IMR-90 (cell line): ENCODE measurements at regions not wholly inside any gene's neighbourhood (a gene's known extent, or its start where the extent isn't known, plus 50 kb on each side); places are given as distances from the start of the nearest gene placed in this dataset.

Source experiments
- ATAC-seq: fragments of 200-7000 bp; cut with Tn5 transposase; 2 replicates; pipeline ENCODE4 v1.9.1; 2020; ENCODE audit warnings: low read depth, mild to moderate bottlenecking, moderate library complexity
- BruUV-seq: library from RNA; stranded (reverse); fragments of 400-500 nt; replicated peaks from 2 replicates; lab custom pipeline; 2021; lab: Mats Ljungman, UMichigan
- CTCF ChIA-PET: fragments of 300-600 bp; formaldehyde crosslinking; extraction: SDS; loops from one replicate; lab custom pipeline; 2021; ENCODE audit warnings: antibody characterized with exemption; lab: Yijun Ruan, JAX
- POLR2A ChIA-PET: fragments of 300-600 bp; sonication (Branson Sonifier 250); formaldehyde crosslinking; loops from one replicate; lab custom pipeline; 2022; ENCODE audit warnings: antibody characterized with exemption; ENCODE audit not compliant: unreplicated experiment; lab: Charles Lee
- DNase-seq: peaks from one replicate; pipeline ENCODE4 v3.0.0; 2013
- H2AFZ ChIP-seq: replicated peaks from 2 replicates; pipeline ENCODE3; 2013; ENCODE audit warnings: low read length, mild to moderate bottlenecking; ENCODE audit not compliant: poor library complexity
- H2AK5ac ChIP-seq: 2 replicates; pipeline ENCODE4 v1.6.1; 2013; ENCODE audit warnings: low read depth, low read length, inconsistent platforms
- H2AK9ac ChIP-seq: replicated peaks from 2 replicates; pipeline ENCODE3; 2013; ENCODE audit warnings: mild to moderate bottlenecking, low read depth, low read length, moderate library complexity; ENCODE audit not compliant: poor library complexity
- H2BK120ac ChIP-seq: 2 replicates; pipeline ENCODE4 v1.6.1; 2013; ENCODE audit warnings: low read depth, low read length, inconsistent platforms
- H2BK15ac ChIP-seq: 3 replicates; pipeline ENCODE4 v1.6.1; 2013; ENCODE audit warnings: low read depth, low read length, inconsistent platforms
- H2BK20ac ChIP-seq: 2 replicates; pipeline ENCODE4 v1.6.1; 2013; ENCODE audit warnings: low read depth, mild to moderate bottlenecking, inconsistent platforms, low read length, moderate library complexity
- H2BK5ac ChIP-seq: 2 replicates; pipeline ENCODE4 v1.6.1; 2013; ENCODE audit warnings: mild to moderate bottlenecking, low read depth, low read length, inconsistent platforms; ENCODE audit not compliant: poor library complexity, severe bottlenecking
- H3K14ac ChIP-seq: replicated peaks from 2 replicates; pipeline ENCODE4 v1.6.1; 2013; ENCODE audit warnings: low read depth, low read length, inconsistent platforms
- H3K18ac ChIP-seq: 2 replicates; pipeline ENCODE4 v1.6.1; 2013; ENCODE audit warnings: low read depth, low read length, control low read depth
- H3K23ac ChIP-seq: 2 replicates; pipeline ENCODE4 v1.6.1; 2013; ENCODE audit warnings: low read depth, low read length, inconsistent platforms
- H3K27ac ChIP-seq: 2 replicates; pipeline ENCODE4 v1.5.1; 2013; ENCODE audit warnings: mild to moderate bottlenecking, control low read depth, low read length; ENCODE audit not compliant: insufficient read depth
- H3K27me3 ChIP-seq: 2 replicates; pipeline ENCODE4 v1.6.1; 2013; ENCODE audit warnings: low read length; ENCODE audit not compliant: control insufficient read depth, insufficient read depth
- H3K36me3 ChIP-seq: 2 replicates; pipeline ENCODE4 v1.6.1; 2013; ENCODE audit warnings: low read length, mixed read lengths; ENCODE audit not compliant: control insufficient read depth, insufficient read depth
- H3K4ac ChIP-seq: 2 replicates; pipeline ENCODE4 v1.6.1; 2013; ENCODE audit warnings: low read depth, low read length, inconsistent platforms
- H3K4me1 ChIP-seq: 2 replicates; pipeline ENCODE4 v1.6.1; 2013; ENCODE audit warnings: low read length, mixed read lengths; ENCODE audit not compliant: control insufficient read depth, insufficient read depth
- H3K4me2 ChIP-seq: 2 replicates; pipeline ENCODE4 v1.6.1; 2013; ENCODE audit warnings: low read depth, mild to moderate bottlenecking, control low read depth, low read length, moderate library complexity
- H3K4me3 ChIP-seq: 2 replicates; pipeline ENCODE4 v1.5.1; 2013; ENCODE audit warnings: low read depth, mild to moderate bottlenecking, control low read depth, low read length, moderate library complexity; ENCODE audit not compliant: insufficient read depth
- H3K56ac ChIP-seq: 2 replicates; pipeline ENCODE4 v1.6.1; 2013; ENCODE audit warnings: low read length, inconsistent platforms; ENCODE audit not compliant: insufficient read depth; ENCODE audit errors: extremely low read depth
- H3K79me1 ChIP-seq, 2 experiments: 2 replicates each; pipeline ENCODE4 v1.6.1; 2013; ENCODE audit warnings: low read length in 2 of 2, inconsistent platforms in 1 of 2, low read depth in 1 of 2
- H3K9ac ChIP-seq: 2 replicates; pipeline ENCODE4 v1.6.1; 2013; ENCODE audit warnings: low read depth, low read length, control low read depth
- H3K9me1 ChIP-seq: 2 replicates; pipeline ENCODE4 v1.6.1; 2013; ENCODE audit warnings: low read length, inconsistent platforms; ENCODE audit not compliant: insufficient read depth
- H3K9me3 ChIP-seq: 2 replicates; pipeline ENCODE4 v1.6.1; 2013; ENCODE audit warnings: low read length; ENCODE audit not compliant: control insufficient read depth, insufficient read depth
- H4K20me1 ChIP-seq: 2 replicates; pipeline ENCODE4 v1.6.1; 2013; ENCODE audit warnings: low read length, inconsistent platforms; ENCODE audit not compliant: insufficient read depth
- H4K5ac ChIP-seq: 2 replicates; pipeline ENCODE4 v1.6.1; 2013; ENCODE audit warnings: mild to moderate bottlenecking, low read depth, low read length, control low read depth
- H4K8ac ChIP-seq, 2 experiments: 2 replicates each; pipeline ENCODE4 v1.6.1; 2013; ENCODE audit warnings: low read depth in 2 of 2, low read length in 2 of 2, control low read depth in 1 of 2, inconsistent platforms in 1 of 2
- H4K91ac ChIP-seq: 2 replicates; pipeline ENCODE4 v1.6.1; 2013; ENCODE audit warnings: low read depth, low read length, inconsistent platforms; ENCODE audit not compliant: insufficient read depth
- BHLHE40 ChIP-seq: fragments of 150-350 bp; IDR thresholded peaks from 2 replicates; pipeline ENCODE4 v1.6.1; 2016; ENCODE audit warnings: mild to moderate bottlenecking, low read depth, low read length
- CEBPB ChIP-seq: IDR thresholded peaks from 2 replicates; pipeline ENCODE4 v1.6.1; 2012; ENCODE audit warnings: low read depth, low read length, improper control_type of control experiment
- CHD1 ChIP-seq: IDR thresholded peaks from 2 replicates; pipeline ENCODE4 v1.6.1; 2012; ENCODE audit warnings: low read depth, low read length, improper control_type of control experiment
- CTCF ChIP-seq: conservative IDR thresholded peaks from 2 replicates; pipeline ENCODE4 v1.5.1; 2012; ENCODE audit warnings: mild to moderate bottlenecking, low read depth, low read length, improper control_type of control experiment
- ELK1 ChIP-seq: fragments of 150-350 bp; IDR thresholded peaks from 2 replicates; pipeline ENCODE4 v1.6.1; 2016; ENCODE audit warnings: low read depth, mild to moderate bottlenecking, low read length, moderate library complexity, borderline replicate concordance
- FOS ChIP-seq: fragments of 150-350 bp; IDR thresholded peaks from 2 replicates; pipeline ENCODE4 v1.6.1; 2016; ENCODE audit warnings: low read depth, low read length
- MAFK ChIP-seq: IDR thresholded peaks from 2 replicates; pipeline ENCODE4 v1.6.1; 2012; ENCODE audit warnings: low read depth, low read length, improper control_type of control experiment
- MAZ ChIP-seq: IDR thresholded peaks from 2 replicates; pipeline ENCODE4 v1.6.1; 2012; ENCODE audit warnings: low read depth, mild to moderate bottlenecking, low read length, improper control_type of control experiment, moderate library complexity, borderline replicate concordance
- MXI1 ChIP-seq: IDR thresholded peaks from 2 replicates; pipeline ENCODE4 v1.6.1; 2012; ENCODE audit warnings: low read depth, mild to moderate bottlenecking, low read length, moderate library complexity, borderline replicate concordance
- NFE2L2 ChIP-seq: fragments of 150-350 bp; IDR thresholded peaks from 2 replicates; pipeline ENCODE4 v1.6.1; 2016; ENCODE audit warnings: low read depth, mild to moderate bottlenecking, low read length
- POLR2A ChIP-seq: IDR thresholded peaks from 2 replicates; pipeline ENCODE4 v1.6.1; 2012; ENCODE audit warnings: mild to moderate bottlenecking, low read depth, low read length
- RAD21 ChIP-seq: IDR thresholded peaks from 2 replicates; pipeline ENCODE4 v1.6.1; 2012; ENCODE audit warnings: low read length, improper control_type of control experiment
- RCOR1 ChIP-seq: IDR thresholded peaks from 2 replicates; pipeline ENCODE4 v1.6.1; 2012; ENCODE audit warnings: mild to moderate bottlenecking, low read length, improper control_type of control experiment; ENCODE audit not compliant: insufficient replicate concordance
- RFX5 ChIP-seq: IDR thresholded peaks from 2 replicates; pipeline ENCODE4 v1.8.0; 2012; ENCODE audit warnings: low read depth, mild to moderate bottlenecking, low read length, moderate library complexity
- SMC3 ChIP-seq: fragments of 150-350 bp; IDR thresholded peaks from 2 replicates; pipeline ENCODE4 v1.6.1; 2016; ENCODE audit warnings: low read depth, mild to moderate bottlenecking, antibody characterized with exemption, low read length, moderate library complexity
- USF2 ChIP-seq: fragments of 150-350 bp; IDR thresholded peaks from 2 replicates; pipeline ENCODE4 v1.6.1; 2017; ENCODE audit warnings: mild to moderate bottlenecking, antibody characterized with exemption, low read length, low read depth
- WGBS, 2 experiments: methylation state at CpG; one replicate each; pipeline versions ENCODE4 v1.1.5 to v1.1.7; 2013; ENCODE audit warnings: missing lambda C conversion rate in 2 of 2; ENCODE audit not compliant: insufficient read length in 1 of 2; ENCODE audit errors: extremely low coverage in 2 of 2; 5-methylcytosine and 5-hydroxymethylcytosine counted together
- dilution Hi-C: fragments of 300-500 bp; cut with HindIII; formaldehyde crosslinking; loops from one replicate; pipeline ENCODE4 v1.14.3; 2018; ENCODE audit warnings: low sequenced_read_pairs; ENCODE audit not compliant: unreplicated experiment
- in situ Hi-C: fragments of 300-500 bp; cut with MboI; formaldehyde crosslinking; loops from 3 replicates; pipeline ENCODE4 v1.14.3; 2019; ENCODE audit warnings: low sequenced_read_pairs, inconsistent platforms, mixed read lengths
- intact Hi-C: fragments of 100-400 bp; cut with micrococcal nuclease; formaldehyde crosslinking; loops from 2 replicates; pipeline ENCODE4 v1.10.0; 2022

GRCh38 chr5:124825250-124825982, 79.0 kb upstream of the ZNF608 start:
- Histone ChIP-seq H2AK9ac (no peak overlapping the region), H3K9ac (no peak overlapping the region), H3K14ac (no peak overlapping the region), H2AK5ac (no peak overlapping the region), H3K23ac (no peak overlapping the region), H3K18ac (no peak overlapping the region), H4K8ac (no peak overlapping the region), H3K4me2 (no peak overlapping the region), H3K9me3 (no peaks in the 10 kb centered on the region), H4K91ac (no peak overlapping the region), H3K79me1 (no peaks in the 10 kb centered on the region), H2BK20ac (no peak overlapping the region), H3K4me3 (no peak overlapping the region), H3K56ac (no peak overlapping the region), H2AFZ (no peak overlapping the region), H2BK5ac (no peak overlapping the region), H3K27ac (no peak overlapping the region), H4K5ac (no peak overlapping the region), H2BK120ac (no peak overlapping the region), H3K27me3 (peaks cover 3% of the 10 kb centered on the region; the same call in 1 of the 2 replicates), H3K4me1 (0 out of 2 replicates have a peak, but pooled peaks cover 2% of the 10 kb centered on the region), H3K4ac (no peak overlapping the region), H3K36me3 (no peaks in the 10 kb centered on the region), H3K9me1 (no peaks in the 10 kb centered on the region), H2BK15ac (no peak overlapping the region), H4K20me1 (no peaks in the 10 kb centered on the region)
- DNase-seq (no peak), ATAC-seq (no peak)
- ChIA-PET CTCF (no interaction called here), POLR2A (no interaction called here)
- intact Hi-C loops: no loop called here
- in situ Hi-C loops: no loop called here
- no CpG with 5 or more reads among the region's 5 CpGs for WGBS, 2 experiments
- dilution Hi-C loops: no loop called here
- TF ChIP-seq RFX5 (no peak), CHD1 (no peak), BHLHE40 (no peak), POLR2A (no peak), MAFK (no peak), RCOR1 (no peak), CEBPB (no peak), MAZ (no peak), MXI1 (no peak), NFE2L2 (no peak), CTCF (no peak), SMC3 (no peak), USF2 (no peak), FOS (no peak), RAD21 (no peak), ELK1 (no peak)
- no TSS peak for BruUV-seq
